Psoas muscle (tissue), 7 donors: ENCODE measurements at regions not wholly inside any gene's neighbourhood (a gene's known extent, or its start where the extent isn't known, plus 50 kb on each side); places are given as distances from the start of the nearest gene placed in this dataset.

ENCODE experiments used
- ATAC-seq, 4 donors: fragments of 200-7000 bp; cut with Tn5 transposase; one replicate each; pipeline ENCODE4 v1.9.1; 2020; ENCODE audit warnings: moderate library complexity in 3 of 4, mild to moderate bottlenecking in 2 of 4
- DNase-seq, 2 donors: peaks; one replicate each; pipeline ENCODE4 v3.0.0-alpha.2; 2020
- H3K27ac ChIP-seq: fragments of 200-600 bp; one replicate; pipeline ENCODE4 v1.8.0; 2022
- H3K27me3 ChIP-seq, 3 donors: fragments of 200-600 bp in 1 of 3; one replicate each; pipeline versions ENCODE4 v1.6.1 to v1.8.0; 2013 to 2022; ENCODE audit warnings: low read length in 2 of 3, mild to moderate bottlenecking in 2 of 3, moderate library complexity in 1 of 3; ENCODE audit not compliant: insufficient read depth in 3 of 3
- H3K36me3 ChIP-seq, 2 donors: fragments of 200-600 bp in 1 of 2; one replicate each; pipeline versions ENCODE4 v1.6.1 to v1.8.0; 2013 to 2022; ENCODE audit warnings: low read depth in 1 of 2, mild to moderate bottlenecking in 1 of 2, moderate library complexity in 1 of 2; ENCODE audit not compliant: insufficient read depth in 1 of 2
- H3K4me1 ChIP-seq: fragments of 200-600 bp; one replicate; pipeline ENCODE4 v1.8.0; 2022
- H3K4me3 ChIP-seq: fragments of 200-600 bp; one replicate; pipeline ENCODE4 v1.8.0; 2022; ENCODE audit warnings: mild to moderate bottlenecking
- H3K9me3 ChIP-seq: fragments of 200-600 bp; one replicate; pipeline ENCODE4 v1.8.0; 2022
- CTCF ChIP-seq: fragments of 200-600 bp; IDR thresholded peaks from one replicate; pipeline ENCODE4 v1.8.0; 2022; ENCODE audit warnings: antibody characterized with exemption
- WGBS, 3 donors: extraction: QIAGEN DNeasy Blood & Tissue Kit; methylation state at CpG; one replicate each; pipeline versions ENCODE4 v1.1.6 to v1.1.7; 2013; 5-methylcytosine and 5-hydroxymethylcytosine counted together
- intact Hi-C, 2 donors: fragments of 100-400 bp; cut with DNase I; formaldehyde crosslinking; loops; one replicate each; pipeline versions ENCODE4 v1.11.0 to v1.14.2; 2022
- donor health status: healthy with polysubstance abuse.
- donor health status: DM: no; HTN: no; CAD: no; lungs with moderate emphysema.
- donor health status: Bipolar disorder and iron deficiency.
- donor health status: healthy.
- donor health status: DM: yes; HTN: yes; CAD: no.
- donor health status: DM: no; HTN: no; CAD: no.
- donor health status: DM: yes; HTN: yes; CAD: no.

- Histone ChIP-seq H3K4me3 (no peak overlapping the region), H3K36me3 (no peaks in the 10 kb centered on the region), H3K4me1 (no peaks in the 10 kb centered on the region), H3K27me3 (no peaks in the 10 kb centered on the region), H3K9me3 (no peaks in the 10 kb centered on the region), H3K27ac (no peak overlapping the region)
- intact Hi-C loops: no loop called here
- WGBS, 3 donors: 67 to 72% (median 70%) methylated on average over 2 of the region's 2 CpGs
- no peak for DNase-seq
- no peak for ATAC-seq
- no peak for TF ChIP-seq CTCF
These were observed 303.5 kb upstream of the CELF4 start for GRCh38 chr18:37869051-37869450.

- Histone ChIP-seq H3K27ac (no peak overlapping the region), H3K4me1 (no peaks in the 10 kb centered on the region), H3K36me3 (no peaks in the 10 kb centered on the region), H3K4me3 (no peak overlapping the region), H3K27me3 (no peaks in the 10 kb centered on the region), H3K9me3 (no peaks in the 10 kb centered on the region)
- ATAC-seq: no peak
- intact Hi-C loops: no loop called here
- 90 to 100% (median 92%) methylated on average over 1 of the region's 1 CpG for WGBS, 3 donors
- no peak for TF ChIP-seq CTCF
- no peak for DNase-seq
These were observed 298.5 kb upstream of the CELF4 start for GRCh38 chr18:37864122-37864521.

GRCh38 chr18:37861981-37862380 is 296.4 kb upstream of the CELF4 start:
- no peaks in the 10 kb centered on the region for H3K9me3 ChIP-seq
- no peaks in the 10 kb centered on the region for H3K4me1 ChIP-seq
- no peaks in the 10 kb centered on the region for H3K36me3 ChIP-seq
- no peak overlapping the region for H3K27ac ChIP-seq
- intact Hi-C loops: no loop called here
- 60 to 74% (median 64%) methylated on average over 2 of the region's 2 CpGs for WGBS, 3 donors
- no peak for TF ChIP-seq CTCF
- DNase-seq (no peak), ATAC-seq (no peak)
- H3K27me3 ChIP-seq: no peaks in the 10 kb centered on the region
- no peak overlapping the region for H3K4me3 ChIP-seq

GRCh38 chr18:37854396-37854795 is 288.8 kb upstream of the CELF4 start:
- H3K27ac ChIP-seq: no peak overlapping the region
- no peaks in the 10 kb centered on the region for H3K9me3 ChIP-seq
- TF ChIP-seq CTCF: no peak
- H3K4me1 ChIP-seq: no peaks in the 10 kb centered on the region
- 76 to 79% (median 77%) methylated on average over 3 of the region's 3 CpGs for WGBS, 3 donors
- intact Hi-C loops: no loop called here
- DNase-seq (no peak), ATAC-seq (no peak)
- H3K36me3 ChIP-seq: no peaks in the 10 kb centered on the region
- no peak overlapping the region for H3K4me3 ChIP-seq
- H3K27me3 ChIP-seq: no peaks in the 10 kb centered on the region

GRCh38 chr18:37853706-37854105 is 288.1 kb upstream of the CELF4 start:
- Histone ChIP-seq H3K27me3 (no peaks in the 10 kb centered on the region), H3K4me1 (no peaks in the 10 kb centered on the region), H3K4me3 (no peak overlapping the region), H3K27ac (no peak overlapping the region), H3K9me3 (no peaks in the 10 kb centered on the region), H3K36me3 (no peaks in the 10 kb centered on the region)
- 76 to 91% (median 89%) methylated on average over 3 of the region's 3 CpGs for WGBS, 3 donors
- intact Hi-C loops: no loop called here
- ATAC-seq (no peak), DNase-seq (no peak)
- no peak for TF ChIP-seq CTCF
